ENCODE measurements at regions not wholly inside any gene's neighbourhood (a gene's known extent, or its start where the extent isn't known, plus 50 kb on each side); places are given as distances from the start of the nearest gene placed in this dataset.

DNA sequence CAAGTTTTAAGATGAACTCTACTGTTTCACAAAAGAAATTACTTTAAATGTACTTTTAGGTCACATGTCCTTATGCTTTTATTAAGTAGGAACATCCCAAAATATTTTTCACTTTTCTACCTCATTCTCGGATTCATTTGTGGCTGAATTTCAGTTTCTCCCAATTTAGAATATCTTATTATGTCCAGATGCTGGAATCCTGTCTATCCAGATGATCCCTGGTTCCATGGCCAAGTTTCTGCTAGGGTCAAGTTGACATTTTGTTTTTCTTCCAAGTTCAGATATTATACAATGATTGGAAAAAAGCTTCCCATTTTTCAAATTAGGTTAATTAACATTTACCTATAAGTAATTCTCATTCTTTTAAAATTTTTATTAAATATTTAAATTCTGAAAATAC, 181.8 kb upstream of the SLC16A7 start:
- no peak overlapping the region for H3K27ac Mint-ChIP-seq
- peaks cover 0 to 3% of the 10 kb centered on the region in 2 donors for H3K27me3 ChIP-seq (ENCODE audit: control insufficient read depth in 2 of 2, insufficient read depth in 2 of 2, low read length in 2 of 2)
- intact Hi-C loops (cut with micrococcal nuclease) = no loop called here
- ATAC-seq (no peak), DNase-seq (no peak)
- H3K4me3 ChIP-seq (ENCODE audit: low read length) = no peak overlapping the region
- H3K36me3 Mint-ChIP-seq = no peaks in the 10 kb centered on the region
- H3K4me1 ChIP-seq (ENCODE audit: control insufficient read depth in 2 of 2, insufficient read depth in 2 of 2, low read length in 2 of 2) = no peaks in the 10 kb centered on the region
- POLR2A ChIA-PET = no interaction called here
- no peak overlapping the region for H3K4me3 Mint-ChIP-seq
- H3K9me3 ChIP-seq (ENCODE audit: control insufficient read depth in 2 of 3, low read length in 3 of 3) = no peaks in the 10 kb centered on the region
- no peak overlapping the region for H3K27ac ChIP-seq (ENCODE audit: low read depth, low read length)
- H3K9me3 Mint-ChIP-seq = no peaks in the 10 kb centered on the region
- H3K4me1 Mint-ChIP-seq = peaks cover 0 to 4% (median 0%) of the 10 kb centered on the region in 7 donors
- no peaks in the 10 kb centered on the region for H3K36me3 ChIP-seq (ENCODE audit: control insufficient read depth in 2 of 3, insufficient read depth in 3 of 3, low read length in 3 of 3)
- CTCF ChIA-PET = no interaction called here
- H3K27me3 Mint-ChIP-seq = peaks cover 0 to 3% (median 0%) of the 10 kb centered on the region in 5 donors

DNA sequence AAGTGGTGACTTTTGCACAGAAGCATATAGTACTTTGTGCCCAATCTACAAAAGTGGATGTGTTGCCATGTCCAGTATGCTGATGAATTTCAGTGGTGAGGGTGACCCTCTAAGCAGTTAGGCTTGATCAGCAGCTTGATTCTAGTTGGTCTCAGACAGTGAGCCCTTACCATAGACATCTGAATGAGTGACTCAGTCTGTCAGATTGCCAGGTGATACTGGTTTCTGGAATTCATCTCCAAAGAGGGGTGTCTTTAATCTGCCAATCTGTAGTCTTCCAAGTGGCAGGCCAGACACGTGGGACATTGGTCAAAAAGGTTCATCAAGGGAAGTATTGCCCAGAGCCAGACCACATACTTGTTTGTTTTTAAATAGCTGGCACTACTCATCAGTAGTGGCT, 187.4 kb upstream of the SLC16A7 start:
- ATAC-seq = no peak
- Mint-ChIP-seq H3K36me3 (no peaks in the 10 kb centered on the region), H3K4me3 (no peak overlapping the region), H3K27me3 (peaks cover 0 to 4% (median 0%) of the 10 kb centered on the region in 5 donors), H3K27ac (no peak overlapping the region), H3K9me3 (no peaks in the 10 kb centered on the region), H3K4me1 (peaks cover 0 to 12% (median 1%) of the 10 kb centered on the region in 7 donors)
- Histone ChIP-seq H3K27me3 (ENCODE audit: control insufficient read depth in 2 of 2, insufficient read depth in 2 of 2, low read length in 2 of 2) (no peaks in the 10 kb centered on the region), H3K27ac (ENCODE audit: low read depth, low read length) (no peak overlapping the region), H3K9me3 (ENCODE audit: control insufficient read depth in 2 of 3, low read length in 3 of 3) (no peaks in the 10 kb centered on the region), H3K36me3 (ENCODE audit: control insufficient read depth in 2 of 3, insufficient read depth in 3 of 3, low read length in 3 of 3) (no peaks in the 10 kb centered on the region), H3K4me1 (ENCODE audit: control insufficient read depth in 2 of 2, insufficient read depth in 2 of 2, low read length in 2 of 2) (no peaks in the 10 kb centered on the region), H3K4me3 (ENCODE audit: low read length) (no peak overlapping the region)
- CTCF ChIA-PET = interaction anchor here (1.2 kb wide), 1 partner anchor 8 kb away, joined by 4 read pairs; no protein-coding TSS in a partner anchor
- POLR2A ChIA-PET = no interaction called here
- intact Hi-C loops (cut with micrococcal nuclease) = no loop called here
- no peak for DNase-seq

DNA sequence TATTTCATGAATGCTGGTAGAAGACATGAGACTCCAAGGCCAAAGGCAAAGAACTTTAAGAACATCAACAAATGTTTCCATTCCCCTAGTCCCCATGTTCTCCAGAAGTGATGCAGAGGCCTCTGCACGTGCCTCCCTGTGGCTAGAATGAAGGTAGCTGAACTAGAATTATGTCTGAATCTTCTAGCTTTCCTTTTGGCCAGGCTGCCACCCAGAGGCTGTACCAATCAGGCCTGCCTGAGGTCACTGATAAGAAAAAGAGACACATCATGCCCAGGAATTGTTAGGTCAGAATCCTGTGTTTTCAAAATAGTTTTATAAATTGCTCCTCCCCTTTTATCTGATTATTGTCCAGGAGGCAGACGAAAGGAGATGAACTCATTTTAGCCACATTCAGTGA, 188.0 kb upstream of the SLC16A7 start:
- no peaks in the 10 kb centered on the region for H3K36me3 ChIP-seq (ENCODE audit: control insufficient read depth in 2 of 3, insufficient read depth in 3 of 3, low read length in 3 of 3)
- intact Hi-C loops (cut with micrococcal nuclease) = no loop called here
- POLR2A ChIA-PET = no interaction called here
- no peaks in the 10 kb centered on the region for H3K9me3 Mint-ChIP-seq
- no peak overlapping the region for H3K4me3 Mint-ChIP-seq
- H3K27me3 ChIP-seq (ENCODE audit: control insufficient read depth in 2 of 2, insufficient read depth in 2 of 2, low read length in 2 of 2) = no peaks in the 10 kb centered on the region
- no peaks in the 10 kb centered on the region for H3K36me3 Mint-ChIP-seq
- DNase-seq = no peak
- no peaks in the 10 kb centered on the region for H3K9me3 ChIP-seq (ENCODE audit: control insufficient read depth in 2 of 3, low read length in 3 of 3)
- CTCF ChIA-PET = interaction anchor here (0.7 to 1.3 kb wide), 3 partner anchors 427 to 749 kb away, joined by 3 to 4 read pairs (median 3); no protein-coding TSS in a partner anchor
- peaks cover 0 to 8% (median 0%) of the 10 kb centered on the region in 5 donors for H3K27me3 Mint-ChIP-seq
- no peaks in the 10 kb centered on the region for H3K4me1 ChIP-seq (ENCODE audit: control insufficient read depth in 2 of 2, insufficient read depth in 2 of 2, low read length in 2 of 2)
- no peak overlapping the region for H3K27ac Mint-ChIP-seq
- no peak overlapping the region for H3K4me3 ChIP-seq (ENCODE audit: low read length)
- H3K4me1 Mint-ChIP-seq = peaks cover 0 to 12% (median 1%) of the 10 kb centered on the region in 7 donors
- H3K27ac ChIP-seq (ENCODE audit: low read depth, low read length) = no peak overlapping the region
- ATAC-seq = no peak

DNA sequence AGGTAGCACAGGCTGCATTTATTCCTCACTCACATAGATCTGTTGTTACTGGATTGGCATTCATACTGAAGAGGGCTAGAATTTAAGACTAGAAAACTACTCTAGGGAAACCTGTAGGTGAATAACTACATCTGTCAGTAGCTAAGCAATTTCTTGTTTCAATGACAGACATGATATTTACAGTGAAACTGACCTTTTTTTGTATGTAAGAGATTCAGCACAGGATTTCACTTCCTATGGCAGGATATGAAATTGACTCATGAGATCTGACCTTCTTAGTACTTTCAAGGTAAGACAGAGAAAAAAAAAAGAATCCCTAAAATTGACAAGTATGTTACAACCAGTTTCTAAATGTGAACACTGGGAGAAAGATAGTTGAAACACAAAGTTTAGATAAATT, 189.8 kb upstream of the SLC16A7 start:
- Mint-ChIP-seq H3K4me3 (no peak overlapping the region), H3K9me3 (no peaks in the 10 kb centered on the region), H3K4me1 (peaks cover 0 to 12% (median 1%) of the 10 kb centered on the region in 7 donors), H3K27ac (no peak overlapping the region), H3K27me3 (peaks cover 0 to 8% (median 0%) of the 10 kb centered on the region in 5 donors), H3K36me3 (no peaks in the 10 kb centered on the region)
- H3K27me3 ChIP-seq (ENCODE audit: control insufficient read depth in 2 of 2, insufficient read depth in 2 of 2, low read length in 2 of 2) = no peaks in the 10 kb centered on the region
- CTCF ChIA-PET = interaction anchor here (1.0 kb wide), 1 partner anchor 402 kb away, joined by 3 read pairs; no protein-coding TSS in a partner anchor
- ATAC-seq (no peak), DNase-seq (no peak)
- intact Hi-C loops (cut with micrococcal nuclease) = no loop called here
- POLR2A ChIA-PET = no interaction called here
- no peak overlapping the region for H3K27ac ChIP-seq (ENCODE audit: low read depth, low read length)
- no peaks in the 10 kb centered on the region for H3K9me3 ChIP-seq (ENCODE audit: control insufficient read depth in 2 of 3, low read length in 3 of 3)
- H3K36me3 ChIP-seq (ENCODE audit: control insufficient read depth in 2 of 3, insufficient read depth in 3 of 3, low read length in 3 of 3) = no peaks in the 10 kb centered on the region
- no peak overlapping the region for H3K4me3 ChIP-seq (ENCODE audit: low read length)
- H3K4me1 ChIP-seq (ENCODE audit: control insufficient read depth in 2 of 2, insufficient read depth in 2 of 2, low read length in 2 of 2) = no peaks in the 10 kb centered on the region

DNA sequence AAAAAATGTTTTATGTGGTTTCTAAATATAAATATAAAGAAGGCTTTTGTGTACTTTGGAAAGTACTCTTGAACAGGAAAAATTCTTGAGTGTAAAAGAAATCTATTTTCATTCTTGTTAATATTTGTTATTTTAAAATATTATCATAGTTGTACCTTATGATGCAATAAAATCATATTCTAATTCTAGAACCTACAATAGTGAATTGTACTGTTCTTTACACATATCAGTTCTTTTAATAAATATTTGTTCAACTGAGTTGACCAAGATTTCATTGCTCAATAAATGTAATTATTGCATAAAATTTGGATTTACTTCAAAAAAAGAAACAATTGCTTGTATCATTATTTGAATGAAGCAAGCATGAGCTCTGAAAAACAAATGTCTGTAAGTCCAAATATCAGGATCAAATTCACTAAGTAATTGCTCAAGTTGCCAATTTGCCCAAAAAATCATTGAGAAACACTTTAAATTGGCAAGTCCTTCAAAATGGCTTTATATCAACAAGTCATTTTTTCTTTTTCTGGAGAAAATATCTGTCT, 191.6 kb upstream of the SLC16A7 start:
- H3K4me1 Mint-ChIP-seq = peaks cover 0 to 12% (median 1%) of the 10 kb centered on the region in 7 donors
- H3K27ac ChIP-seq (ENCODE audit: low read depth, low read length) = no peak overlapping the region
- intact Hi-C loops (cut with micrococcal nuclease) = loop anchor here in 1 of 2 donors (5.0 kb wide), 1 partner anchor 193 kb away; the partner anchor contains the start of gene SLC16A7
- ATAC-seq = no peak
- H3K27me3 Mint-ChIP-seq = peaks cover 0 to 8% (median 0%) of the 10 kb centered on the region in 5 donors
- POLR2A ChIA-PET = no interaction called here
- H3K9me3 Mint-ChIP-seq = peaks cover 0 to 2% (median 0%) of the 10 kb centered on the region in 11 donors
- CTCF ChIA-PET = interaction anchor here (0.7 to 1.3 kb wide), 7 partner anchors 12 to 431 kb away, joined by 3 to 4 read pairs (median 4); no protein-coding TSS in a partner anchor
- H3K4me3 ChIP-seq (ENCODE audit: low read length) = no peak overlapping the region
- H3K36me3 ChIP-seq (ENCODE audit: control insufficient read depth in 2 of 3, insufficient read depth in 3 of 3, low read length in 3 of 3) = no peaks in the 10 kb centered on the region
- H3K36me3 Mint-ChIP-seq = no peaks in the 10 kb centered on the region
- H3K27me3 ChIP-seq (ENCODE audit: control insufficient read depth in 2 of 2, insufficient read depth in 2 of 2, low read length in 2 of 2) = no peaks in the 10 kb centered on the region
- no peak overlapping the region for H3K27ac Mint-ChIP-seq
- no peak overlapping the region for H3K4me3 Mint-ChIP-seq
- DNase-seq = no peak
- no peaks in the 10 kb centered on the region for H3K9me3 ChIP-seq (ENCODE audit: control insufficient read depth in 2 of 3, low read length in 3 of 3)
- H3K4me1 ChIP-seq (ENCODE audit: control insufficient read depth in 2 of 2, insufficient read depth in 2 of 2, low read length in 2 of 2) = no peaks in the 10 kb centered on the region

DNA sequence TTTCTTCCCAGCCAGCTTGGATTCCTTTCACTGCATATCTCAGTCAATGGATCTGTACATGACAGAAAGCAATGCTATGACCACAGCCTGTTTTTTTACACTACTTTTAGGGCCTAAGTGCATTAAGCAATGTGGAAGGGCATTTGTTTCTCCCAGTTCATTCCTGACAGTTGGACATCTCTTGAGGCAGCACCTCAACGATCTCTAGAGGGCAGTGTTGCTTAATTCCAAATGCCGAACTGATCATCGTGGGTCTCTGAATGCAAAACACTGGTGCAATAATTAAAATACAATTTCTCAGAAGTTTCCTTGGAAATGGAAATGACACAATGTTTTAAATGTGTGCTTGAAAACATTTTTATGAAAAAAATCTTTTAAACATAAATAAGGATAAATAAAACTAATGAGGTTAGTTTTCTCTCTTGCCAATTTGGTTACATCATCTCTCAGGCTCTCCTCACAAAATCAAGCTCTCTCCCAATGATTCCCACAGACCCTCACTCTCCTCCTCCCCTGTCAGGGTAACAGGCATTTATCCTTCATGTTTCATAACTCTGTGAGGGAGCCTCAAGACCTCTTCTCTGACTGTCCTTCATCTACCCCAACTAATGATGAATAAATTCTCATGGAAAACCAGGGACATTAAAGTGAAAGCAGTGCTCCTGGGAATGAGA, 192.4 kb upstream of the SLC16A7 start:
- peaks cover 0 to 12% (median 1%) of the 10 kb centered on the region in 7 donors for H3K4me1 Mint-ChIP-seq
- Histone ChIP-seq H3K4me3 (ENCODE audit: low read length) (no peak overlapping the region), H3K27ac (ENCODE audit: low read depth, low read length) (no peak overlapping the region), H3K27me3 (ENCODE audit: control insufficient read depth in 2 of 2, insufficient read depth in 2 of 2, low read length in 2 of 2) (no peaks in the 10 kb centered on the region), H3K9me3 (ENCODE audit: control insufficient read depth in 2 of 3, low read length in 3 of 3) (no peaks in the 10 kb centered on the region), H3K36me3 (ENCODE audit: control insufficient read depth in 2 of 3, insufficient read depth in 3 of 3, low read length in 3 of 3) (no peaks in the 10 kb centered on the region), H3K4me1 (ENCODE audit: control insufficient read depth in 2 of 2, insufficient read depth in 2 of 2, low read length in 2 of 2) (no peaks in the 10 kb centered on the region)
- CTCF ChIA-PET = interaction anchor here (0.7 to 1.3 kb wide), 7 partner anchors 13 to 432 kb away, joined by 3 to 4 read pairs (median 4); no protein-coding TSS in a partner anchor
- H3K27ac Mint-ChIP-seq = no peak overlapping the region
- peak; percentile 55 for ATAC-seq
- peaks cover 0 to 2% (median 0%) of the 10 kb centered on the region in 11 donors for H3K9me3 Mint-ChIP-seq
- DNase-seq = peak in 7 of 9 donors; percentile 11 to 42 (median 37)
- H3K27me3 Mint-ChIP-seq = peaks cover 0 to 8% (median 0%) of the 10 kb centered on the region in 5 donors
- intact Hi-C loops (cut with micrococcal nuclease) = loop anchor here (1.0 to 5.0 kb wide), 4 partner anchors 194 to 432 kb away; partner anchors contain the start of gene SLC16A7 (in 1 of the 2)
- POLR2A ChIA-PET = no interaction called here
- H3K36me3 Mint-ChIP-seq = no peaks in the 10 kb centered on the region
- H3K4me3 Mint-ChIP-seq = no peak overlapping the region
